ENCODE measurements at regions not wholly inside any gene's neighbourhood (a gene's known extent, or its start where the extent isn't known, plus 50 kb on each side); places are given as distances from the start of the nearest gene placed in this dataset.

- TF ChIP-seq CTCF (IDR thresholded peaks at IDR 0.05) (no peak), POLR2A (IDR thresholded peaks at IDR 0.05) (no peak)
Measured at GRCh38 chr12:61365001-61365400, 895.2 kb upstream of the USP15 start.

Data from adrenal gland (tissue), 5 donors.